IPS-20b (cell line): ENCODE measurements at regions not wholly inside any gene's neighbourhood (a gene's known extent, or its start where the extent isn't known, plus 50 kb on each side); places are given as distances from the start of the nearest gene placed in this dataset.

Source experiments
- H3K27ac ChIP-seq: one replicate; pipeline ENCODE4 v1.5.1; 2013; ENCODE audit warnings: low read length
- H3K27me3 ChIP-seq: 2 replicates; pipeline ENCODE4 v1.6.1; 2013; ENCODE audit warnings: mild to moderate bottlenecking, low read length, inconsistent platforms; ENCODE audit not compliant: insufficient read depth
- H3K36me3 ChIP-seq: 2 replicates; pipeline ENCODE4 v1.6.1; 2013; ENCODE audit warnings: low read depth, mild to moderate bottlenecking, inconsistent platforms, low read length, moderate library complexity; ENCODE audit not compliant: insufficient read depth
- H3K4me1 ChIP-seq: 2 replicates; pipeline ENCODE4 v1.6.1; 2013; ENCODE audit warnings: mild to moderate bottlenecking, control low read depth, inconsistent platforms, low read length, moderate library complexity; ENCODE audit not compliant: insufficient read depth
- H3K4me3 ChIP-seq: 2 replicates; pipeline ENCODE4 v1.5.1; 2013; ENCODE audit warnings: mild to moderate bottlenecking, low read length, inconsistent platforms
- H3K9ac ChIP-seq: 2 replicates; pipeline ENCODE4 v1.6.1; 2013; ENCODE audit warnings: low read depth, mild to moderate bottlenecking, inconsistent platforms, low read length, moderate library complexity
- H3K9me3 ChIP-seq: 2 replicates; pipeline ENCODE4 v1.6.1; 2013; ENCODE audit warnings: mild to moderate bottlenecking, low read depth, low read length, inconsistent platforms; ENCODE audit not compliant: insufficient read depth

DNA sequence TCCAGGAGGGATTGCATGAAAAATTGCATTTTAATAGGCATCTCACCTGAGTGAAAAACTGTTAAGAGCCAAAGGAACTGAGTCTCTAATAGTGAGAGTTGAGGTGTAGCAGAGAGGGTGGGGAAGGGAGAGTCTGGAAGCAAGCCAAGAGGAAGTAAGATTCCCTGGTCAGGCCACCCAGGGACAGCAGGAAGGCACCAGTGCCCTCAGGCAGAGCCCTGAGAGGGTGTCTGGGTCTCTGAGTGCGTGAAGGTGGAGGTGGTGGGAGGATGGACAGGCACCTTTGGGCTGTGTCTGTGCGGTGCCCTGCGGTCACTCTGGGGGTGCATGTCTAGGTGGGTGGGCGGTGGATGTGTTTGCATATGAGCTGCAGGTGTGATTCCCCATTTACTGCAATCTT, 300.4 kb upstream of the ROPN1 start:
- H3K36me3 ChIP-seq: no peaks in the 10 kb centered on the region
- H3K4me3 ChIP-seq: no peak overlapping the region
- no peak overlapping the region for H3K9ac ChIP-seq
- no peaks in the 10 kb centered on the region for H3K9me3 ChIP-seq
- H3K4me1 ChIP-seq: no peaks in the 10 kb centered on the region
- H3K27ac ChIP-seq: no peak overlapping the region
- H3K27me3 ChIP-seq: no peaks in the 10 kb centered on the region

DNA sequence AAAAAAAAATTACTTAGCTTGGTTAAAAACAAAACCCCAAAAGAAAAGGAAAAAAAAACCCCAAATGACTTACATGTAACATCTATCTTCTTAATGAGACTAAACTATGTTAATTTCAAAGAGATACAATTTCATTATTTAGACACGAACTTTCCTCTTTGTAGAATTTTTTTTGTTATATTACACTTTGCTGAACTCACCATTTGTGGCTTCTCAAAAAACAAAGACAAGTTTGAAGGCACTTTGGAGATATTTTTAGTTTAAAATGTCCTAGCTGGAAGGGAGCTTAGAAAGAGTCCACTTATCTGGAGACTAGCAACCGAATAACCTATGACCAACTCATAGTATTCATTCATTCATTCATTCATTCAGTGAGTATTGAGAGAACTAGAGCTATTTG, 301.7 kb upstream of the ROPN1 start:
- H3K27ac ChIP-seq: no peak overlapping the region
- no peak overlapping the region for H3K9ac ChIP-seq
- H3K27me3 ChIP-seq: no peaks in the 10 kb centered on the region
- H3K4me3 ChIP-seq: no peak overlapping the region
- no peaks in the 10 kb centered on the region; the same call in 1 of the 2 replicates for H3K4me1 ChIP-seq
- H3K9me3 ChIP-seq: no peaks in the 10 kb centered on the region
- no peaks in the 10 kb centered on the region for H3K36me3 ChIP-seq

DNA sequence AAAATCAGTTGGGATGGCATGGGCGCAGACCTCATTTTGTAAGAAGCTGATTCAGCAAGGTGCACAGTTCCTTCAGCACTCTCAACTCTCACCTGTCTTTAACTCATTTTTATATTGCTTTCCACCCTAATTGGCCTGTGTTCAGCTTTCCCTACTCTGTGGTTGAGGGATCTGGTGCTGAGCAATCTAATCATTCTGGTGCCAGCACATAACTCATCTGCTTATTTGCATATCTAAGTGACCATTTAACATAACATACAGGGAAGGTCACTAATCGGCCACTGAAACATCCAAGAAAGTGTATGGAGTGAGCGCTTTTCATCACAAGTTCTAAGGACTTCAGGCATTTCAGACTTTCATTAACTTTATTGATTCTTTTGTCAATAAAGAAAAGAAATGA, 303.4 kb upstream of the ROPN1 start:
- no peak overlapping the region for H3K9ac ChIP-seq
- H3K36me3 ChIP-seq: no peaks in the 10 kb centered on the region
- H3K4me1 ChIP-seq: no peaks in the 10 kb centered on the region; the same call in 1 of the 2 replicates
- no peaks in the 10 kb centered on the region for H3K9me3 ChIP-seq
- H3K4me3 ChIP-seq: no peak overlapping the region
- no peak overlapping the region for H3K27ac ChIP-seq
- H3K27me3 ChIP-seq: no peaks in the 10 kb centered on the region

DNA sequence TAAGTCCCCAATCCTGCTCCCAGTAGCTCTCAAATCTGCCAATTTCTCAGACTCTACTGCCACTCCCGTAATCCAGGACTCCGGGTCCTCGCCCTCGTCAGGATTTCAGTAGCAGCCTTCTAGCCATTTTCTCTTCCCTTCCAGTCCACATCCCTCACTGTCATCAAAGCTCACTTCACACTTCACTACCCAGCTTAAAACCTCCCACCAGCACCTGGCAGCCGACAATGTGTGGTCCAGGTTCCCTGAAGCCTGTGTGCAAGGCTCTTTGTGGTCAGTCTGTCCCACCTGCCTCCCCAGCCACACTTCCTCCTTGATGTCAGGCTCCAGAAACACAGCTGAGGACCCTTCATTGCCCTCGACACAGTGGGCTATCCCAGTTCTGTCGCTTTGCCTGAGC, 304.5 kb upstream of the ROPN1 start:
- Histone ChIP-seq H3K27ac (no peak overlapping the region), H3K4me1 (no peaks in the 10 kb centered on the region; the same call in 1 of the 2 replicates), H3K9ac (no peak overlapping the region), H3K4me3 (no peak overlapping the region), H3K36me3 (no peaks in the 10 kb centered on the region), H3K27me3 (no peaks in the 10 kb centered on the region), H3K9me3 (no peaks in the 10 kb centered on the region)

DNA sequence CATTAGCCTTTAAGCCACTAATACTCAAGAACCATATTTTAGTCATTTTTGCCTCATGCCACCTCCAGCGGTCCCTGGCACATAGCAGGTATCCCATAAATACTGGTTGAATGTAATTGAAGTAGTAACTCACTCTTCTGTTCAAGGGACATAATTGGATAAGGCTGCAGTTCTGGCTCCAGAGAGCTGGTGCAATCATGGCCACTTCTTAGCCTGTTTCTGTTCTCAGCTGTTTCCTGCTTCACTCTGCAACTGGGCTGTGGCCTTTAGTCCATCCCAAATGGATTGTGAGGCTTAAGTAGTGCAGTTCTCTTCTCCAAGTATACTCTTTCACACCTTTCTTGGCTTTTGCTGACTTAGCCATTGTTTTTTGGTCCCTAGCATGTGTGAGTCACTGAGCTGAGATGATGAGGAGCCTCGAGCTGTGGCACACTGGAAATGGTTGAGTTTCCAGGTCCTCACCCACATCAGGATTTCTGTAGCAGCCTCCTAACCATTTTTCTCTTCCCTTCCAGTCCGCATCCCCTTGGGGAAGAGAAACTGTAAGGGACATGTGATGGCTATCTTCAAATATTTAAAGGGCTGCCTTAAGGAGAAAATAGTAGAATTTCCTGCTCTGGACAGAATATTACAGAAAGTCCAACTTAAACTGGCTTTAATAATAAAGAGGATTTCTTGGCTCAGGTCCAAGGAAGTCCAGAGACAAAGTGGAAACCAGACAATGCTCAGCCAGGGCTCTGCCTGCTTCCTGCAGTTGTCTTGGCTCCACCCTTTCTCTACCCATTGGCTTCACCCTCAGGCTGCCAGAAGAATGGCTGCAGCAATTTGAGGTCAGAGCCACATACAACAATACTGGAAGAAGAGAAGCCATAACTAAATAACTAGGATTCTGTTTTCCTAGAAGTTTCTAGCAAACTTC, 305.4 kb upstream of the ROPN1 start:
- Histone ChIP-seq H3K9me3 (no peaks in the 10 kb centered on the region), H3K27ac (no peak overlapping the region), H3K4me1 (no peaks in the 10 kb centered on the region; the same call in 1 of the 2 replicates), H3K36me3 (no peaks in the 10 kb centered on the region), H3K4me3 (no peak overlapping the region), H3K27me3 (no peaks in the 10 kb centered on the region), H3K9ac (no peak overlapping the region)

DNA sequence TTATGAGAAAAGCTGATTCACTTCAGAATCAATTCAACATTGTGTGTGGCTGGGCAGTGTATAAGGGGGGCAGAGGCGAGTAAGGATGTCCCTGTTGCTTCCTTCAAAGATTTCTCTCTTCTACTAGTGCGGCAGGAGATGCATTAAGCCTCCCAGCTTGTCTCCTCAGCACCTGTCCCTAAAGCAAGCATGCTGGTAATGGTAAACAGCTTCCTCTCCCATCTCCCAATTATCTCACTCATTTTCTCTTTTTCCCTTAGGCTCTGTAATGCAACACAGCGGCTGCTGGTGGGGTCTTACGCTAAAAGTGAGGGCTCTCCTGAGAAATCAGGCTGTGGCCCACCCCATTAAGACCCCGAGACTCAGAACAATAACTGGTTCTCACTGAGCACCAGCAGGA, 306.4 kb upstream of the ROPN1 start:
- Histone ChIP-seq H3K27ac (no peak overlapping the region), H3K9me3 (no peaks in the 10 kb centered on the region), H3K4me1 (no peaks in the 10 kb centered on the region; the same call in 1 of the 2 replicates), H3K36me3 (no peaks in the 10 kb centered on the region), H3K9ac (no peak overlapping the region), H3K4me3 (no peak overlapping the region), H3K27me3 (no peaks in the 10 kb centered on the region)

GRCh38 chr3:124298951-124299350, 307.0 kb upstream of the ROPN1 start:
- no peaks in the 10 kb centered on the region; the same call in 1 of the 2 replicates for H3K4me1 ChIP-seq
- no peaks in the 10 kb centered on the region for H3K9me3 ChIP-seq
- no peaks in the 10 kb centered on the region for H3K27me3 ChIP-seq
- H3K9ac ChIP-seq: no peak overlapping the region
- H3K36me3 ChIP-seq: no peaks in the 10 kb centered on the region
- no peak overlapping the region for H3K27ac ChIP-seq
- no peak overlapping the region for H3K4me3 ChIP-seq

DNA sequence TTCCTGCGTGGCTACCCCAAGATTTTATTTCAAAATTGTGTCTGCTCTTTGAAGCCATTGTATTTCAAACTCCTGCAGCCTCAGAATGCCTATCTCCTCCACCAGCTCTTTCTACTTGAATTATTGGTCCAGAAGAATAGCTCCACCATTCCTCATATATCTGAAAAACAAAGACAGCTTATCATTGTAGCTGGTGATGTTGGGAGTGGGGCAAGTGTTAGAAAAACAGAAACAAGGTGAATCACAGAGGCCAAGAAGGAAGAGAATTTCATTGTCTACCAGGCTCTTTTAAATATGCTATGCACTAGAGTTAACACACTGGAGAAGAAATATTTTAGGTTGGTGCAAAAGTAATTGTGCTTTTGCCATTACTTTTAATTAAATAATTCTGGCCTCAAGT, 307.9 kb upstream of the ROPN1 start:
- Histone ChIP-seq H3K27ac (no peak overlapping the region), H3K27me3 (no peaks in the 10 kb centered on the region), H3K4me1 (no peaks in the 10 kb centered on the region; the same call in 1 of the 2 replicates), H3K9ac (no peak overlapping the region), H3K9me3 (no peaks in the 10 kb centered on the region), H3K4me3 (no peak overlapping the region), H3K36me3 (no peaks in the 10 kb centered on the region)

DNA sequence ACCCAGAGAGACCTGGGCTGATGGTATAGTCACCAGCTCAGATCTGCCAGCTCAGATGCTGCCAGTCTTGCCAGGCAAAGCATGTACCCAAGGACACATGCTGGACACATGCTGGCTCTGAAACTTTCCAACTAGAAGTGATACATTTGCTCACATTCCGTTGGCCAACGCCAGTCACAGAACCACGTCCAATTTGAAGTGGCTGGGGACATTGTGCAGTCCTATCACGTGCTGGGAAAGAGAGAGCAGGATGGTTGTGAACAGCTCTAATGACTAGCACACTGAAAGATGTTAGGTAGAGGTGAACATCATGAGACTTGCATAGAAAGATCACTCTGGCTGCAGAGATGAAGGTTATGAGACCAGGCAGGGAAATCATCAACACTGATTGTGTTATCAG, 308.5 kb upstream of the ROPN1 start:
- H3K9ac ChIP-seq: no peak overlapping the region
- H3K27ac ChIP-seq: no peak overlapping the region
- H3K36me3 ChIP-seq: no peaks in the 10 kb centered on the region
- no peak overlapping the region for H3K4me3 ChIP-seq
- H3K4me1 ChIP-seq: no peaks in the 10 kb centered on the region; the same call in 1 of the 2 replicates
- no peaks in the 10 kb centered on the region for H3K27me3 ChIP-seq
- H3K9me3 ChIP-seq: no peaks in the 10 kb centered on the region

DNA sequence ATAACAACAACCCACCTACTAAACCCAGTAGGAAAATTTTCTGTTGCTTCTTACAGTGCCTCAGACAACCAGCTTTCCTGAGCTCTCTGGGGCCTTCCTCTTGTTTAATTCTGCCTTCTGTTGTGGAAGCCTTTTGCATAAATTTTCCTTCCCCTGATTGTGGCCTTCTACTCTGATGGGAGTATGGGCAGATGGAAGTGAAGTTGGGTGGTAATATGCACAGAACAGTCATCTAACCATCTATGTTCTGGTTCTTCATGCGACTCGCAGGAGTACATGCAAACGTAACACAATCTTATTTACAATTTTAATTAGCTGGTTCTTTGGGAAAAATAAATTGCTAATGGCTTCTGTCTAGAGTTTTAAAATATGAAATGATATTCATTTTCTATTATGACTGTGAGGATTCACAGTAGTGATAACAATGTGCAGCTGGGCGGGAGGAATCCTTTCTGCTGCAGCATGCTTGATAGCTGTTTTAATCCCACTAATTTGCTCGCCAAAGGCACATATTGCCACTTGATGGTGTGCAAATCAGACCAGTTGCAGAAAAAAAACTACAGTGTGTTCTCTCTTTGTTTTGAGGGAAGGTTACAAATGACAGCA, 311.5 kb upstream of the ROPN1 start:
- H3K27ac ChIP-seq: no peak overlapping the region
- no peaks in the 10 kb centered on the region; the same call in 1 of the 2 replicates for H3K4me1 ChIP-seq
- no peak overlapping the region for H3K4me3 ChIP-seq
- H3K27me3 ChIP-seq: no peaks in the 10 kb centered on the region
- no peaks in the 10 kb centered on the region for H3K36me3 ChIP-seq
- H3K9ac ChIP-seq: no peak overlapping the region
- H3K9me3 ChIP-seq: no peaks in the 10 kb centered on the region; the same call in 1 of the 2 replicates

DNA sequence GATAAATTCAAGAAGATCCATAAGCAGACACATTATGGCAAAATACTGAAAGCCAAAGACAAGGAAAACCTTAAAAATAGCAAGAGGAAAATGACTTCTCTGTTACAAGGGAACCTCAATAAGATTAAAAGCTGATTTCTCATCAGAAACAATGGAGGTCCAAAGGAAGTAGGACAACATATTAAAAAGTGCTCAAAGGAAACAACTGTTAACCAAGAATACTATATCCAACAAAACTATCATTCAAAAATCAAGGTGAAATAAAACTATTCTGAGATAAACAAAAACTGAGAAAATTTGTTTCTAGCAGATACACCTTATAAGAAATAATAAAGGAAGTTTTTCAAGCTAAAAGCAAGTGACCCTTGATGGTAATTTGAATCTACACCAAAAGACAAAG, 314.7 kb upstream of the ROPN1 start:
- no peaks in the 10 kb centered on the region; the same call in 1 of the 2 replicates for H3K9me3 ChIP-seq
- no peak overlapping the region for H3K27ac ChIP-seq
- H3K36me3 ChIP-seq: no peaks in the 10 kb centered on the region
- no peaks in the 10 kb centered on the region for H3K4me1 ChIP-seq
- H3K27me3 ChIP-seq: no peaks in the 10 kb centered on the region
- H3K9ac ChIP-seq: no peak overlapping the region
- H3K4me3 ChIP-seq: no peak overlapping the region

DNA sequence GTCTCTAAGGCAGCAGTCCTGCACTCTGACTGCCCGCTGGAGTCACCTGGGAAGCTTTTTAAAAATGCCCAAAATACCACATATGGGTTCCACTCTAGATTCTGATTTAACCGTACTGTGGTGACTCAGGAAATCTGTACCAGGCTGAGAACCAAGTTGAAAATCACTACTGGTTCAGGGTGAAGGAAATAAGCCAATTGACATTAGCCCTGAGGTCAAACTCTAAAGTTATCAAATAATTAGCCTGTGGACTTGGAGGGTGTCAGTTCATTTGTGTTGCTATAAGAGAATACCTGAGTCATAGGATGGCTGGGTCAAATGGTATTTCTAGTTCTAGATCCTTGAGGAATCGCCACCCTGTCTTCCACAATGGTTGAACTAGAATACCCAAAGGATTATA, 321.7 kb upstream of the ROPN1 start:
- Histone ChIP-seq H3K27me3 (no peaks in the 10 kb centered on the region), H3K4me1 (no peaks in the 10 kb centered on the region), H3K9ac (no peak overlapping the region), H3K36me3 (no peaks in the 10 kb centered on the region), H3K4me3 (no peak overlapping the region), H3K9me3 (no peaks in the 10 kb centered on the region), H3K27ac (no peak overlapping the region)
